DMS79 treated with DMSO at 0.1 percent for 48 hours (cell line): ENCODE measurements at regions not wholly inside any gene's neighbourhood (a gene's known extent, or its start where the extent isn't known, plus 50 kb on each side); places are given as distances from the start of the nearest gene placed in this dataset.

Experiments
- DNase-seq: peaks from one replicate; lab custom pipeline; 2025; lab: John Stamatoyannopoulos, UW

DNA sequence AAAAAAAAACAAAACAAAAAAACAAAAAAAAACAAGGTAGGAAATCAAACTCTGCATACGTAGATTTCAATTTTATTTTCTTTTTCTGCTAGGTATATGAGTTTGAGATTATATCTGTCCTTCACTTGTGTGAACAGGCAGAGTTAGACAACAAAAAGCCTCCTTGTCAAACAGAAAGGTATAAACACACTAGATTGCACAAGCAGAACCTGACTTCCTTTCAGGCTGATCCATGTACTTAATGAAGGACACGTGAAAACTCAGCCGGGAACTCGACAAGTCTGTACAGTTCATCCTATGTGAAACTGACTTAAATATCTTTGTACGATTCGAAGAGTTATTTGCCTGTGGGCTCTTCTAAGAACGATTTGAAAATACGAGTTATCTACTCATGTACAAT is 254.1 kb downstream of the ARL4A start:
- no peak for DNase-seq

- DNase-seq: no peak
Observed at GRCh38 chr7:12942609-12943008, 255.2 kb downstream of the ARL4A start.

- no peak for DNase-seq
Observed at GRCh38 chr7:12943781-12944180, 256.3 kb downstream of the ARL4A start.

- no peak for DNase-seq
Observed at GRCh38 chr7:12945901-12946300, 258.5 kb downstream of the ARL4A start.

DNA sequence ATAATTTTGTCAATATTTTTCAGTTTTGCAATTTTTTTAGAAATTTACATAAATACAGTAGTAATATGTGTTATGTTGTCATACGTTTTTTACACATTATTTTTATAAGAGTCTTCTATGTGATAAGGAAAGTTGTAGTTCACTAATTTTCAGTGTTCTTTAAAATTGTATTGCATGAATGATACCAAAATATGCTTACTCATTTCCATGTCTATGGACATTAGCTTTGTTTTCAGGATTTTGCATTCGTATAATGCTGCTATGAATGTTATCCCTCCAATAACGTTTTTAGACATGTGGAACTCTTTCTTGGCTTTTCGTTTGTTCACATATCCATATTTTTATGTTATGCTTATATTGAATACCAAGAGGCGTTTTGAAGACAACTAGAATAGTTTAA is 260.0 kb downstream of the ARL4A start:
- no peak for DNase-seq

DNA sequence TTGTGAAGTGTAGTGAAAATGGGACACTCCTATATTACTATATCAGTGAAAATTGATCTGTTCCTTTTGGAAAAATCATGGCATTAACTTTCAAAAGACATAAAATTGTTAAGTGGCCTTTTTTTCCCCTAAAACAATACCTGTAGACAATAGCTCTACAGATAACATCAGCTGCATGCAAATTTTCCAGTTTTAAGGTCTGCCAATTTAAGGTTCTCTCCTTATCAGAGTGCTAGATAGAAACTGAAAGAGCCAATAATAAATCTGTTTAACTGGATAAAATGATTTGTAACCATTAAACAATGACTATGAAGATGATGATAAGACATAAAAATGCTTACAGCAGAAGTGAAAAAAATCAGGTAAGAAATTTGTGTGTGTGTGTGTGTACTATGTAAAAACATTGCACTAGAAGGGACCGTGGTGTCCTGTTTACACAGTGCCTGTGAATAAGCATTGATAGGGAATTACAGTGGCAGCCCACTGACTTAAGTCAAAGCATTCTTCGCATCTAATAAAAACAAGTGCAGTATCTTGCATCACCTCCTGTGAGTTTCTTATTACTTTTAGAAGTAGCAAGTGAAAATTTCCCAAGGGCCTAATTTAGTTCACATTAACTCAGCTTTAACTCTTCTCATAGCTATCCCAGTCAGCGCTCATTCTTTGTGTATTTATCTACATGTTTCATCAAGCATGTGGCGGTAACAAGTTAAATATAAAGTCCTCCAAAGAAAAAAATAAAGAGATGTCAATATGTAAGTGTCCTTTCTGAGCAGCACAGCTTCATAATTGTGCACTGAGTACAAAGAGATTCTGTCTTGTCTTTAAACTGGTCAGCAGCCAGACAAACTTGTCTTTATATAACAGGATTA is 261.9 kb downstream of the ARL4A start:
- no peak for DNase-seq

- DNase-seq: no peak
Observed at GRCh38 chr7:12951397-12951801, 264.0 kb downstream of the ARL4A start.

DNA sequence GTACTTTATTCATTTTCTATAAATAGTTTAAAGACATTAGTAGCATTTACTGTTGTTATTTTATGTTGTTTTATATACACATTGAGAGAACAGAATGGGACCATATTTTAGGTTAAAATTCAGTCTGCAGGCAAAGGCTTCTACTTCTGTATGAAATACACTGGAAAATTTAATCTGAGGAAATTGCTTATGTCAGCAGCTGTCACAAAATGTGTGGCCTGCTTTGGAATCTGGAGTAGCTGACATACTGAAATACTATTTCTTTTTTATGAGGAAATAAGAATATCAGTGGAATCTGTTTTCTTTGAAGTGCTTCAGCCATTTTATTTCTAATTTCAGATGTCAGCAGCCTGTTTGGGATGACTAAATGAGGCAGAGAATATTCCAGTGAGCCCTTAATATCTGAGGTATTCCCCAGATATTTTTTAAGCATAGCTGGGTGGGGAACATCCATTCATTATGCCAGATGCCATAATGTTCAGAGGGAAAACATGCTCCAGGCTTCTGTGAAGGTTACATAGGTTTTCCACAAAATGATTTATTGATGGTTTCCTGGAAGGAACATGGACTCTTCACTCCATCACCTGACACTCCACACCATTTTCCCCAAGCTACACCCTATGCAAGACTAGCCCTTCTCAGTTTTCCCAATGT is 267.1 kb downstream of the ARL4A start:
- no peak for DNase-seq

GRCh38 chr7:12957487-12957886 is 270.1 kb downstream of the ARL4A start:
- DNase-seq: no peak

- no peak for DNase-seq
Observed at GRCh38 chr7:12961910-12962480, 274.6 kb downstream of the ARL4A start.

GRCh38 chr7:12963435-12963834 is 276.0 kb downstream of the ARL4A start:
- no peak for DNase-seq

DNA sequence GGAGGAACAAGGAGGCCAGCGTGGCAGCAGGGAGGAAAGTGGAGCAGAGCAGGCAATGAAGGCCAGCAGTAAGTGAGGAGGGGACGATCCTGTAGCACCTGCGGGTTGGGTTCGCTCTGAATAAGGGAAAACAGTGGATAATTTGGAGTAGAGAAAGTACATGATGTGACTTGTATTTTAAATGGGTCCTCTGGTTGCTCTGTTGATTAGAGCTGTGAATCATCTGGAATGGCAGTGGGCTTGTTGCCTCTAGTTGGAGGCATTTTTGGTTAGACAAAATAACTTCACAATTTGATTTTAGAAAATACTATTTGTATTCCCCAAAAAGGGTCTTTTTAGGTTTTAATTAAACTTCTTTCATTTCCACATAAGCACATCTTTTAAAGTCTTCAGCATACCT is 277.4 kb downstream of the ARL4A start:
- no peak for DNase-seq

DNA sequence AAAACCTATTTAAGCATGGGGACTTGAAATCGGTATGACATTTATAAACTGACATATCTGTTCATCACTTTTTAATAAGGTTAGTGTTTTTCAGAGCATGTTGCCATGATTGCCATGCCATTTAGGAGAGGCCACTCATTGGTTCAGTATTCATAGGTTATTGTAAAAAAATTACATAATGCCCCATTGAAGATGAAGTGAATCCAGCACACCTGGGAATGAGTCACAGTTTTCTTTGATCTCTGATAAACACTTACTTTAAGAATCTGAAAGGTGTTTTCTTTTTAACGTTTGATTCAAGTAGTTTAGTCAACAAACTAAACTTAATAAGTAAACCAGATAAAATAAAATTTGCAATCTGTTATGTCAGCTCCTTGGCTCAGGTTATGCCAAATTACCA is 278.3 kb downstream of the ARL4A start:
- DNase-seq: no peak

DNA sequence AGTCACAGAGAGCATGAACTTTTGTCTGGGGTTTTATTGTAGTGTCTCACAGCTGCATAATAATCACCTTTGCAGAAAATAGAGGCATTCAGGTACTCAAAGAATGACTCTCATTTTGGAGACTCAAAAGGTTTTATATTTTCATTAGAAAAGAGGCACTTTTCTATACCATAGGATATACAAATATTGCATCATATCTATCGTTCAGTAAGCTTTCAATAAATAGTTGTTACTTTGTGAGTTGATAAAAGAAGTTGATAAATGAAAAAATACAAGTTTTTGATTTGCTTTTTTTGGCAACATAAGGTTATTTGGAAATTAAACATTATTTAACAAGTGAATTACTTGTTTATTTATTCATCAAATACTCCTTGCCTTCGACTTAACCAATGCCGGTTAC is 279.9 kb downstream of the ARL4A start:
- DNase-seq: no peak

GRCh38 chr7:12968836-12969422 is 281.5 kb downstream of the ARL4A start:
- no peak for DNase-seq

- DNase-seq: no peak
Observed at GRCh38 chr7:12970626-12971025, 283.2 kb downstream of the ARL4A start.

DNA sequence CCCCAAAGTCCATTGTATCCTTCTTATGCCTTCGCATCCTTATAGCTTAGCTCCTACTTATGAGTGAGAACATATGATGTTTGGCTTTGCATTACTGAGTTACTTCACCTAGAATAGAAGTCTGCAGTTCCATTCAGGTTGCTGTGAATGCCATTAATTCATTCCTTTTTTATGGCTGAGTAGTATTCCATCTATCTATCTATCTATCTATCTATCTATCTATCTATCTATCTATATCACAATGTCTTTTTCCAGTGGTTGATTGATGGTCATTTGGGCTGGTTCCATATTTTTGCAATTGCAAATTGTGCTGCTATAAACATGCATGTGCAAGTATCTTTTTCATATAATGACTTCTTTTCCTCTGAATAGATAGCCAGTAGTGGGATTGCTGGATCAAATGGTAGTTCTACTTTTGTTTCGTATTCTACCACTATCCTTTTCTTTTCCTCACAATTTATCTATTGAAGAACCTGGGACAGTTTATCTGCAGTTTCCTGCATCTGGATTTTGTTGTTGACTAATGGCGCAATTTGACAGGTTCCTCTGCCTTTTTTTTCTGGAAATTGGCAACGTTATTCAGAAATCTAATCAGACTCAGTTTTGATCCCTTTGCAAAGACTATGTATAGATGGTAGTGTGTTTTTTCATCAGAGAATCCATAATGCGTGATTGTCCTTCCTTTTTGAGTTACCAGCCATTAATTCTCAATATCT is 287.2 kb downstream of the ARL4A start:
- DNase-seq: no peak

DNA sequence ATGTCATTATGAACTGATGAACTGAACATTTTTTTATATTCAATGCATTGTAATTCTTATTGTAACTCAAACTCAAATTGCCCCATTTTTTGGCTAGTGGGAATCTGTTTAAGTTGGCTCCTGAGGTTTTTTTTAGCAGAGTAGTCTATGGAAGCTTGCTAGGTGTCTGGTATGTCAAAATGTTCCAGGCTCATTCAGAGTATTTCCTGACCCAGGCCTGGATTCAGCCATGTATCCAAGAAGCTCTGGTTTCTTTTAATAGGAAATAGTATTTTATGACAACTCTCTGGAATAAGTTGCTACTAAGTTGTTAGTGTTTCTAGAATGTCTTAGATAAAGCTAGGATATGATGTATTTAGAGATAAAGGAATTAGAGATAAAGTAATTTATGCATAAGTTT is 288.0 kb downstream of the ARL4A start:
- no peak for DNase-seq

DNA sequence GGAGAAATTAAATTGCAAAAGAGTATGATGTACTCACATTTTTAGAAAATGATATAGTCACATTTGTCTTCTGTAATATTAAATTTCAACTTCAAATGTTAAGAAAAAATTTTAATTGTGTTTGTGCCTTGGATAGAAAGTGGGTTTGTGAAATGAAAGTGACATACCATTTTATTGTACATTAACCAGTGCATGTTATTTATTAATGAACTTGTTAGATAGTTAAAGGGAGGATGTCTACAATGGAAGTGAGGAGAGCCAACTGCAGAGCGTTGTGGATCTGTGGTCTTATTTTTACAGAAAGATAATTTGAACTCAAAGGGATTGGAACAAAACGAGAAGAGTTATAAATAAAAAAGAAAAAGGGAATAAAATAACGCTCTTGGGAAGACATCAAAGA is 291.7 kb downstream of the ARL4A start:
- no peak for DNase-seq

- DNase-seq: no peak
Observed at GRCh38 chr7:12982178-12982577, 294.7 kb downstream of the ARL4A start.

DNA sequence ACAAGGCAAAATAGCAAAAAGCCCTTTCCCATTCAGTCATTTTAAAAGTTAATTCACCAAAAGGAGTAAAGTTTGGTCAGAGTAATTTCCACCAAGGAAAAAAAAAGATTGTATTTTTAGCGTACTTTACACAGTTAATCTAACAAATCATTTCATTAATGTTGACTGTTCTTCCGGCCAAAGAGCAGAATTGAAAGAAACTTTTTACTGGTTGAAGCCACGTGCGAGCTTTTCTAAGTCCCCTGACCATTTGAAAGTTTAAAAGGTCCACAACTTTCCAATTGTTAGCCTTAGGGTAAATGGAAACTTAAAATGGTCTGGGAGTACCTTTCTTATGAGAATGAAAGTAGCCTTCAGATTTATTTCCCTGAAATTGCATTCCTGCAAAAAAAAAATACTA is 296.7 kb downstream of the ARL4A start:
- DNase-seq: no peak

DNA sequence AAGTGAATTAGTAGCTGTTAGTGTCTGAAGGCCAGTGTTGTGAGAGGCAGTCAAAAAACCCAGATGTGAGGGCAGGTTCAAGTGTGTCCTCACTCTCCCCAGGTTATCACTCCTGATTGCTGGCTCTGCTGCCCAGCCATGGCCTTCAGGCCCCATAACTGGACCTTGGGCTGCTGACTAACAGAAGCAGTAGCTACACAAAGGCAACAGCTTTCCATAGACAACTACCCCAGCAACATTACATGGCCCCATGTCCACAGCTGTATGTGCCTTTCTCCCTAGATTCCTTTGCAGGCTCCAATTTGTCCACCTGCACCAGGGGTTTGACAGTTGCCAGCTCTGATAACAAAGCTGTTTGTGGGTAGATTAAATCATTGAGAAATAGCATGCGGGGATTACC is 297.8 kb downstream of the ARL4A start:
- no peak for DNase-seq
